ENCODE measurements at regions not wholly inside any gene's neighbourhood (a gene's known extent, or its start where the extent isn't known, plus 50 kb on each side); places are given as distances from the start of the nearest gene placed in this dataset.
A peak's percentile ranks its signal among the peaks of the same experiment; 100 is the strongest.

- no peak for TF ChIP-seq KDM5A (IDR thresholded peaks at IDR 0.05; ENCODE audit: low read length)
- TF ChIP-seq FOSL1 (IDR thresholded peaks at IDR 0.05; ENCODE audit: insufficient read depth, low read depth, low read length): no peak
- TF ChIP-seq RAD21 (IDR thresholded peaks at IDR 0.05 in 1 of 2, conservative IDR thresholded peaks at IDR 0.05 in 1 of 2; ENCODE audit: low read depth in 2 of 2, low read length in 2 of 2): peak in 1 of 2 experiments; percentile 2; a peak in 1 of 4 replicates
- Histone ChIP-seq H3K4me1 (replicated peaks in 1 of 4; ENCODE audit: control insufficient read depth in 3 of 4, insufficient read depth in 4 of 4, low read length in 3 of 4) (peaks cover 0 to 4% (median 1%) of the 10 kb centered on the region in 4 experiments; a peak in 4 of 7 replicates), H3K79me1 (ENCODE audit: low read depth, low read length) (no peaks in the 10 kb centered on the region), H2BK12ac (ENCODE audit: low read depth, low read length) (peak overlapping the region; percentile 75; the same call in 1 of the 2 replicates), H3K79me2 (ENCODE audit: control insufficient read depth in 1 of 2, insufficient read depth in 2 of 2, low read length in 2 of 2) (no peaks in the 10 kb centered on the region), H3K9ac (replicated peaks in 1 of 4; ENCODE audit: extremely low read depth in 1 of 4, low read depth in 3 of 4, low read length in 3 of 4) (no peak overlapping the region), H3K27me3 (replicated peaks in 1 of 4; ENCODE audit: control insufficient read depth in 3 of 4, extremely low read depth in 1 of 4, insufficient read depth in 3 of 4, low read length in 3 of 4) (no peaks in the 10 kb centered on the region), H3K23me2 (ENCODE audit: low read depth, low read length) (no peaks in the 10 kb centered on the region), H4K20me1 (replicated peaks in 1 of 2; ENCODE audit: control insufficient read depth in 1 of 2, insufficient read depth in 2 of 2, low read length in 2 of 2) (no peaks in the 10 kb centered on the region), H4K5ac (ENCODE audit: insufficient read length, low read depth, low read length) (no peak overlapping the region), H2AFZ (ENCODE audit: low read length) (no peak overlapping the region), H2AK5ac (ENCODE audit: low read depth, low read length) (no peak overlapping the region), H4K8ac (ENCODE audit: extremely low read depth, insufficient read depth, low read length) (no peak overlapping the region), H3K9me3 (ENCODE audit: insufficient read depth in 2 of 2, low read depth in 1 of 2, low read length in 1 of 2) (no peaks in the 10 kb centered on the region), H4K91ac (replicated peaks; ENCODE audit: insufficient read length, low read length) (no peak overlapping the region), H3K4me2 (ENCODE audit: insufficient read depth in 1 of 2, low read depth in 2 of 2, low read length in 2 of 2) (no peak overlapping the region), H2BK15ac (ENCODE audit: low read length) (no peak overlapping the region), H3K27ac (ENCODE audit: low read depth, low read length) (no peak overlapping the region), H3K14ac (ENCODE audit: insufficient read length) (no peak overlapping the region), H3K36me3 (ENCODE audit: control insufficient read depth in 2 of 4, insufficient read depth in 4 of 4, low read length in 3 of 4) (no peaks in the 10 kb centered on the region), H2BK5ac (ENCODE audit: low read depth, low read length) (no peak overlapping the region; the same call in 1 of the 2 replicates), H3K4me3 (ENCODE audit: extremely low read depth in 1 of 4, insufficient read depth in 2 of 4, low read depth in 3 of 4, low read length in 4 of 4) (no peak overlapping the region), H3K23ac (ENCODE audit: insufficient read length) (no peak overlapping the region), H3K18ac (ENCODE audit: extremely low read depth, low read length) (no peak overlapping the region; the same call in 1 of the 2 replicates), H2BK20ac (ENCODE audit: low read length) (no peak overlapping the region; the same call in 1 of the 2 replicates), H2BK120ac (replicated peaks; ENCODE audit: low read depth, low read length) (no peak overlapping the region), H3K4ac (replicated peaks; ENCODE audit: insufficient read length, low read depth, low read length) (no peak overlapping the region), H3K56ac (replicated peaks; ENCODE audit: insufficient read length, low read depth, low read length) (no peak overlapping the region)
- WGBS, 2 experiments (ENCODE audit: extremely low coverage in 1 of 2, insufficient coverage in 1 of 2, insufficient read length in 1 of 2, insufficient replicate concordance in 2 of 2, low coverage in 1 of 2, low lambda C conversion rate in 2 of 2, missing lambda C conversion rate in 1 of 2): 66% methylated on average over 7 of the region's 14 CpGs; no CpG with 5 or more reads in 1 of the 2 experiments
- CTCF ChIA-PET (ENCODE audit: partially characterized antibody): interaction anchor here (0.5 to 1.3 kb wide), 2 partner anchors 650 to 651 kb away, joined by 3 to 6 read pairs; no protein-coding TSS in a partner anchor
- POLR2A ChIA-PET (ENCODE audit: partially characterized antibody): interaction anchor here (0.6 to 1.4 kb wide), 2 partner anchors 9 to 21 kb away, joined by 3 read pairs; no protein-coding TSS in a partner anchor
- FAIRE-seq (peak; percentile 32), DNase-seq (ENCODE audit: low read depth in 1 of 2, low spot score in 2 of 2) (no peak)
Observed at GRCh38 chr22:27407369-27407985, 394.1 kb downstream of the MN1 start.

Data from H1 (cell line).